ENCODE measurements at regions not wholly inside any gene's neighbourhood (a gene's known extent, or its start where the extent isn't known, plus 50 kb on each side); places are given as distances from the start of the nearest gene placed in this dataset.

DNA sequence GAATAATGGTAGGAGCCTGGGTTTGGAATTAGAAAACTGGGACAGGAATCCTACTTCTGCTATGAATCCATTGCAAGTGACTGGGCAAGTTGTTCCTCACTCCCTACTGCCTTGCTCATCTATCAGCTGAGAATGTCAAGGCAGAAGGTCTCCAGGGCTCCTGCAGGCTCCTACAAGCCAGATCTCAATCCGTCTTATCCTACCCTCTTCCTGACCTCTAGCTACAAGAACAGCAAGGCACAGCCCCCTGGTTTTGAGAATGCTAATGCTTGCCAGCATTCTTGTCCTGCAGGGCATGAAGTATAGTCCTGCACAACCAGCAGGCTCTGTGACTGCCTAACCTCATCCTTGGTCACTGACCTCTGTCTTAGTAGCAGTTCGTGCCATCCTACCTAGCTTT is 141.9 kb upstream of the TNP1 start:
- TF ChIP-seq POU2F2 (IDR thresholded peaks at IDR 0.05; ENCODE audit: borderline replicate concordance, low read depth, low read length) (no peak), MYC (IDR thresholded peaks at IDR 0.05; ENCODE audit: insufficient read depth, insufficient read length, insufficient replicate concordance, low read length, severe bottlenecking) (no peak), EED (IDR thresholded peaks at IDR 0.05; ENCODE audit: low read depth) (no peak), CEBPB (IDR thresholded peaks at IDR 0.05; ENCODE audit: borderline replicate concordance in 1 of 2, low read depth in 2 of 2, low read length in 2 of 2) (no peak), HDAC6 (IDR thresholded peaks at IDR 0.05; ENCODE audit: unreplicated experiment) (no peak)

Measured in GM12878 (cell line).